Body of pancreas (tissue), 4 donors: ENCODE measurements at regions not wholly inside any gene's neighbourhood (a gene's known extent, or its start where the extent isn't known, plus 50 kb on each side); places are given as distances from the start of the nearest gene placed in this dataset.

ENCODE experiments used
- CTCF ChIP-seq, 7 experiments: fragments of 450-650 bp in 4 of 7; fragments of 200-600 bp in 3 of 7; sonication (generic) in 3 of 7; IDR thresholded peaks; one replicate each; pipeline ENCODE4 v1.5.1; 2016 to 2019; ENCODE audit warnings: antibody characterized with exemption in 7 of 7
- POLR2A ChIP-seq, 3 donors: fragments of 450-650 bp; IDR thresholded peaks; one replicate each; pipeline ENCODE4 v1.6.1; 2016; ENCODE audit warnings: antibody characterized with exemption in 3 of 3, mild to moderate bottlenecking in 2 of 3

- TF ChIP-seq CTCF (IDR thresholded peaks at IDR 0.05) = no peak
- TF ChIP-seq POLR2A (IDR thresholded peaks at IDR 0.05) = no peak
Measured at GRCh38 chr15:88980498-88980897, 67.3 kb upstream of the MFGE8 start.
